KMS-11 (cell line): ENCODE measurements at regions not wholly inside any gene's neighbourhood (a gene's known extent, or its start where the extent isn't known, plus 50 kb on each side); places are given as distances from the start of the nearest gene placed in this dataset.

Experiments used
- H2AFZ ChIP-seq: fragments of 200-600 bp; sonication (generic); 2 replicates; pipeline ENCODE4 v1.6.1; 2016; ENCODE audit warnings: antibody characterized with exemption, mixed run types, low read depth
- H3K27ac ChIP-seq: fragments of 200-600 bp; sonication (generic); 2 replicates; pipeline ENCODE4 v1.6.1; 2016; ENCODE audit warnings: mild to moderate bottlenecking, mixed run types
- H3K27me3 ChIP-seq: fragments of 200-600 bp; sonication (generic); 2 replicates; pipeline ENCODE4 v1.6.1; 2017; ENCODE audit warnings: mild to moderate bottlenecking, low read depth, mixed run types, moderate library complexity; ENCODE audit not compliant: insufficient read depth
- H3K36me3 ChIP-seq: fragments of 200-600 bp; sonication (generic); 2 replicates; pipeline ENCODE4 v1.6.1; 2017; ENCODE audit warnings: mild to moderate bottlenecking, mixed run types; ENCODE audit not compliant: insufficient read depth
- H3K4me1 ChIP-seq: fragments of 200-600 bp; sonication (generic); 2 replicates; pipeline ENCODE4 v1.6.1; 2016; ENCODE audit warnings: mild to moderate bottlenecking, low read depth, mixed run types; ENCODE audit not compliant: poor library complexity, severe bottlenecking
- H3K4me2 ChIP-seq: fragments of 200-600 bp; sonication (generic); 2 replicates; pipeline ENCODE4 v1.7.0; 2016; ENCODE audit warnings: mild to moderate bottlenecking, mixed run types
- H3K4me3 ChIP-seq: fragments of 200-600 bp; sonication (generic); IDR thresholded peaks from 2 replicates; pipeline ENCODE4 v1.6.1; 2017; ENCODE audit warnings: low read depth, low read length, mixed read lengths; ENCODE audit not compliant: insufficient read depth
- H3K79me2 ChIP-seq: fragments of 200-600 bp; sonication (generic); 2 replicates; pipeline ENCODE4 v1.6.1; 2016; ENCODE audit warnings: low read depth, mixed run types; ENCODE audit not compliant: insufficient read depth
- H3K9ac ChIP-seq: fragments of 200-600 bp; sonication (generic); 2 replicates; pipeline ENCODE4 v1.6.1; 2016; ENCODE audit warnings: mild to moderate bottlenecking, mixed run types
- H4K20me1 ChIP-seq: fragments of 200-600 bp; sonication (generic); 2 replicates; pipeline ENCODE4 v1.6.1; 2016; ENCODE audit warnings: mild to moderate bottlenecking, mixed run types; ENCODE audit not compliant: insufficient read depth
- TF ChIP-seq, protein P1 (sequence below): fragments of 200-600 bp; sonication (generic); conservative IDR thresholded peaks from 2 replicates; pipeline ENCODE4 v1.6.1; 2017; ENCODE audit warnings: low read depth, mild to moderate bottlenecking, antibody characterized with exemption, low read length, moderate library complexity, mixed read lengths

DNA sequence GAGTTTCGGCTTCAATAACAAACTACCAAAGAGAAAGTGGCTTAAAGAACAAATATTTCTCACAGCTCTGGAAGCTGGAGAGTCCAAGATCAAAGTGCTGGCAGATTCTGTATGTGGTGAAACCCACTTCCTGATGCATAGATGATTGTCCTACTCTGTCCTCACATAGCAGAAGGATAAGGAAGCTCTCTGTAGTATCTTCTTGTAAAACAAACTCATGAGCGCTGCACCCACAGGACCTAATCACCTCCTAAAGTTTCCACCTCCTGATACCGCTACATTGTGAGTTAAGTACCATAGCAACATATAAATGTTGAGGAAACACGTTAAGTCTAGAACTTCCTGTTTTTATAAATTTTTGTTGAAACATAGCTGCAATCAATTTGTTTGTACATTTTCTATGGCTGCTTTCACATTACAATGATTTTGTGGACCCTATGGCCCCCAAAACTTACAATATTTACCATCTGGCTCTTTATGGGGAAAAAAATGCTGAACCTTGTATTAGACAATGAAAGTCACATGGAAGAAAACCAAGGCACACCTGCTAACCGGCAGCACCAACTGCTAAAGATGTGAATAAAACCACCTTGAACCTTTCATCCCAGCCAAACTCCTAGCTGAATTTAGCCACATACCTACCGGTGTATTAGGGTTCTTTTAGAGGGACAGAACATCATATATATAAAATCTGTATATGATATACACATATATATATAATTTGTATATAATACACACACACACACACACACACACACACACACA lies 1423.4 kb downstream of the NCAM2 start:
- no peaks in the 10 kb centered on the region for H3K79me2 ChIP-seq
- H3K9ac ChIP-seq = no peak overlapping the region
- H2AFZ ChIP-seq = no peak overlapping the region
- no peaks in the 10 kb centered on the region for H3K4me1 ChIP-seq
- H4K20me1 ChIP-seq = no peaks in the 10 kb centered on the region
- H3K36me3 ChIP-seq = no peaks in the 10 kb centered on the region
- H3K27ac ChIP-seq = no peak overlapping the region
- no peaks in the 10 kb centered on the region for H3K27me3 ChIP-seq
- TF ChIP-seq, protein P1, sequence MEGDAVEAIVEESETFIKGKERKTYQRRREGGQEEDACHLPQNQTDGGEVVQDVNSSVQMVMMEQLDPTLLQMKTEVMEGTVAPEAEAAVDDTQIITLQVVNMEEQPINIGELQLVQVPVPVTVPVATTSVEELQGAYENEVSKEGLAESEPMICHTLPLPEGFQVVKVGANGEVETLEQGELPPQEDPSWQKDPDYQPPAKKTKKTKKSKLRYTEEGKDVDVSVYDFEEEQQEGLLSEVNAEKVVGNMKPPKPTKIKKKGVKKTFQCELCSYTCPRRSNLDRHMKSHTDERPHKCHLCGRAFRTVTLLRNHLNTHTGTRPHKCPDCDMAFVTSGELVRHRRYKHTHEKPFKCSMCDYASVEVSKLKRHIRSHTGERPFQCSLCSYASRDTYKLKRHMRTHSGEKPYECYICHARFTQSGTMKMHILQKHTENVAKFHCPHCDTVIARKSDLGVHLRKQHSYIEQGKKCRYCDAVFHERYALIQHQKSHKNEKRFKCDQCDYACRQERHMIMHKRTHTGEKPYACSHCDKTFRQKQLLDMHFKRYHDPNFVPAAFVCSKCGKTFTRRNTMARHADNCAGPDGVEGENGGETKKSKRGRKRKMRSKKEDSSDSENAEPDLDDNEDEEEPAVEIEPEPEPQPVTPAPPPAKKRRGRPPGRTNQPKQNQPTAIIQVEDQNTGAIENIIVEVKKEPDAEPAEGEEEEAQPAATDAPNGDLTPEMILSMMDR = no peak
- H3K4me2 ChIP-seq = no peak overlapping the region
- no peak overlapping the region for H3K4me3 ChIP-seq

DNA sequence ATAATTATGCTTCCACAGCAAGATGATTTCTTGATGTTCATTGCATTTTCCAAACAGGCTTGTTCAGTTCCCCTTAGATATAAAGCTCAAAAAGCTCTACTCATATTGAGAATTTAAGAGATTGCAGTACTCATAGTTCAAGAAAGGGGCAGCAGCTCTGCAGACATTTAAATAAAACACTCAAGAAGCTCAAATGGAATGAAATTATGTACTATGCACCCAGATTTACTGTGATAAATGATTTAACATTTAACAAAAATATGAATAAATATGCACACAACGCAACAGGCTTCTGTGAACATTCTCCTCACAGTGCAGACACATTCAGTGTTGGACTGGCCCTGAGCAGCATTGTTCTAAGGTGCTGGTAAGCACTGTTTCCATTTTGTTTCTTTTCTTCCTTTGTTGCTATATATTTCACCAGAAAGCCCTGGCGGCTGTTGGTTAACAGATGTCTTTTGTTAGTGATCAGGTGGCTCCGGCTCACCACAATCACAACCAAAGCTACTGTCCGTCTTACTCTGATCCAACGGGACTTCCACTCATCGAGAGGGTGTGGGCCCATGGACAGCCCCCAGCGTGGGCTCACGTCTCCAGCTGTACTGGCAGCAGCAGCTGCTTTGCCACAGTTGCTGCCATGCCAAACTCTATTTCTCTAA lies 1440.3 kb downstream of the NCAM2 start:
- Histone ChIP-seq H3K4me1 (no peaks in the 10 kb centered on the region), H3K27ac (no peak overlapping the region), H3K4me2 (no peak overlapping the region), H3K27me3 (no peaks in the 10 kb centered on the region), H2AFZ (no peak overlapping the region), H3K4me3 (no peak overlapping the region), H3K79me2 (no peaks in the 10 kb centered on the region), H3K9ac (no peak overlapping the region), H3K36me3 (no peaks in the 10 kb centered on the region), H4K20me1 (no peaks in the 10 kb centered on the region)
- TF ChIP-seq, protein P1 = no peak

DNA sequence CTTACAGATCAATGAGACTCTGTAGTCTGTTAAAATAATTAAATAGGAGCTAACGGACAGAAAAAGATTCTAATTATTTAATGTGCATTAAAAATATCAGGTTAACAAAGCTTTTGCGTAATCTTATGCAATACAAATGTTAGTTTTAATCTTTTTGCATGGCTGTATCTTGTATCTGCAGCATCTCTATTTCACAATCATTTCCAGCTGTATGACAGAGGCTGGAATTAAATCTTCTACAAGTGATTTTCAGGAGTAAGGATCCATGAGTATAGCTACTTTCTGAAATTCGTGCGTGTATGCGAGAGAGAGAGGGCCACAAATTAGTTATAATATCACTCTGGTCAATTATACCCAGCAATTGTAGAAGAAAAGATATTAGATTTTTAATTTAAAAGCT lies 1446.8 kb downstream of the NCAM2 start:
- Histone ChIP-seq H3K27ac (no peak overlapping the region), H3K9ac (no peak overlapping the region), H3K27me3 (no peaks in the 10 kb centered on the region), H3K36me3 (no peaks in the 10 kb centered on the region), H3K79me2 (no peaks in the 10 kb centered on the region), H3K4me3 (no peak overlapping the region), H4K20me1 (no peaks in the 10 kb centered on the region), H2AFZ (no peak overlapping the region), H3K4me1 (no peaks in the 10 kb centered on the region), H3K4me2 (no peak overlapping the region)
- TF ChIP-seq, protein P1 = no peak

DNA sequence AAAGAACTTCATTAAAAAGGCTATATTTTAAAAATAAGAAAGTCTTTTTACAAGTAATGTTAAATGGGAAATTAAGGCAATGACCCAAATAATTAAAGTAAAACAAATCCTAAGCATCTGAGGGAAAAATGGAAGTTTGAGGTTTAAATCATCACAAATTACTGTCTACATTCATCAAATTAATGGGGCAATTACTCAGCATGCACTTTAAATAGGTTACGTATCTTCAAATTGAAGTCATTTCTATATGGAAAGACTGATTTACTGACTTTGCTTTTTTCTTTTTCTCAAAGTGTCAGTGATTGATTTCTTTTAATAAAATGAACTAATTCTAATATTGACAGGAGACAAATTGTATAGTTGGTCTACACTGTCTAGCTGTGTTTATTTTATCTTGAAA lies 1452.3 kb downstream of the NCAM2 start:
- no peak overlapping the region for H2AFZ ChIP-seq
- no peaks in the 10 kb centered on the region for H3K36me3 ChIP-seq
- H3K4me1 ChIP-seq = no peaks in the 10 kb centered on the region
- no peak overlapping the region for H3K27ac ChIP-seq
- no peak overlapping the region for H3K4me2 ChIP-seq
- TF ChIP-seq, protein P1 = no peak
- H3K4me3 ChIP-seq = no peak overlapping the region
- H3K79me2 ChIP-seq = no peaks in the 10 kb centered on the region
- H4K20me1 ChIP-seq = no peaks in the 10 kb centered on the region
- H3K27me3 ChIP-seq = no peaks in the 10 kb centered on the region
- H3K9ac ChIP-seq = no peak overlapping the region
